B cell (primary cell): ENCODE measurements at regions not wholly inside any gene's neighbourhood (a gene's known extent, or its start where the extent isn't known, plus 50 kb on each side); places are given as distances from the start of the nearest gene placed in this dataset.

Experiments
- ATAC-seq: fragments of 200-7000 bp; cut with Tn5 transposase; one replicate; pipeline ENCODE4 v1.10.0; 2021; ENCODE audit warnings: low read depth, mild to moderate bottlenecking, moderate number of reproducible peaks, moderate library complexity
- CTCF ChIA-PET: fragments of 350-600 bp; sonication (Branson Sonifier 250); formaldehyde crosslinking; loops from one replicate; lab custom pipeline; 2021; ENCODE audit warnings: antibody characterized with exemption, inconsistent platforms; lab: Charles Lee
- POLR2A ChIA-PET: fragments of 350-600 bp; sonication (Branson Sonifier 250); formaldehyde crosslinking; loops from one replicate; lab custom pipeline; 2021; ENCODE audit warnings: antibody characterized with exemption; lab: Charles Lee
- DNase-seq: peaks from one replicate; pipeline ENCODE4 v3.0.0; 2013
- H2AFZ ChIP-seq: 2 replicates; pipeline ENCODE4 v1.6.1; 2012; ENCODE audit warnings: mild to moderate bottlenecking, low read depth, low read length; ENCODE audit not compliant: insufficient read depth, poor library complexity, severe bottlenecking
- H3K27ac ChIP-seq, 2 donors: 1 replicate in 1 of 2; 2 replicates in 1 of 2; pipeline ENCODE4 v1.5.1; 2012 to 2013; ENCODE audit warnings: low read length in 2 of 2, mild to moderate bottlenecking in 2 of 2, moderate library complexity in 1 of 2
- H3K27me3 ChIP-seq, 4 experiments: fragments of 200-600 bp in 1 of 4; sonication (generic) in 1 of 4; replicated peaks in 1 of 4; 1 replicate in 2 of 4; 2 replicates in 2 of 4; pipeline versions ENCODE4 v1.6.1 to v1.7.0; 2013 to 2016; ENCODE audit warnings: low read length in 3 of 4, mild to moderate bottlenecking in 2 of 4, mixed read lengths in 1 of 4, moderate library complexity in 1 of 4; ENCODE audit not compliant: insufficient read depth in 4 of 4, control insufficient read depth in 3 of 4; ENCODE audit errors: control extremely low read depth in 1 of 4
- H3K36me3 ChIP-seq, 2 experiments: replicated peaks in 1 of 2; 1 replicate in 1 of 2; 2 replicates in 1 of 2; pipeline versions ENCODE4 v1.6.1 to v1.7.1; 2013; ENCODE audit warnings: low read length in 1 of 2; ENCODE audit not compliant: insufficient read depth in 2 of 2, control insufficient read depth in 1 of 2; ENCODE audit errors: control extremely low read depth in 1 of 2, extremely low read depth in 1 of 2
- H3K4me1 ChIP-seq, 2 donors: fragments of 200-600 bp in 1 of 2; sonication (generic) in 1 of 2; 1 replicate in 1 of 2; 2 replicates in 1 of 2; pipeline versions ENCODE4 v1.5.1 to v1.6.1; 2013 to 2017; ENCODE audit warnings: low read length in 2 of 2; ENCODE audit not compliant: control insufficient read depth in 2 of 2, insufficient read depth in 2 of 2
- H3K4me2 ChIP-seq: replicated peaks from 2 replicates; pipeline ENCODE3; 2012; ENCODE audit warnings: mild to moderate bottlenecking, low read depth, low read length; ENCODE audit not compliant: poor library complexity, severe bottlenecking
- H3K4me3 ChIP-seq, 5 experiments: fragments of 200-600 bp in 1 of 5; sonication (generic) in 1 of 5; 1 replicate in 3 of 5; 2 replicates in 2 of 5; pipeline versions ENCODE4 v1.5.1 to v1.7.0; 2011 to 2016; ENCODE audit warnings: low read length in 4 of 5, mild to moderate bottlenecking in 4 of 5, low read depth in 2 of 5, control low read depth in 1 of 5, moderate library complexity in 1 of 5; ENCODE audit not compliant: insufficient read depth in 1 of 5; ENCODE audit errors: control extremely low read depth in 1 of 5, extremely low read depth in 1 of 5
- H3K79me2 ChIP-seq: fragments of 200-600 bp; sonication (generic); one replicate; pipeline ENCODE4 v1.6.0; 2016; ENCODE audit warnings: low read length; ENCODE audit not compliant: control insufficient read depth, insufficient read depth
- H3K9ac ChIP-seq: fragments of 200-600 bp; sonication (generic); 2 replicates; pipeline ENCODE4 v1.6.1; 2017; ENCODE audit warnings: mild to moderate bottlenecking, low read length, moderate library complexity
- H3K9me3 ChIP-seq, 3 donors: one replicate each; pipeline versions ENCODE4 v1.6.1 to v1.7.1; 2013; ENCODE audit warnings: low read length in 2 of 3; ENCODE audit not compliant: control insufficient read depth in 2 of 3, insufficient read depth in 1 of 3; ENCODE audit errors: control extremely low read depth in 1 of 3
- H4K20me1 ChIP-seq: 2 replicates; pipeline ENCODE4 v1.6.0; 2012; ENCODE audit warnings: mild to moderate bottlenecking, low read length; ENCODE audit not compliant: insufficient read depth, control insufficient read depth, poor library complexity, severe bottlenecking
- H3K27ac Mint-ChIP-seq: one replicate; pipeline ENCODE4 v1.8.0; 2021; ENCODE audit warnings: mixed read lengths
- H3K27me3 Mint-ChIP-seq: one replicate; pipeline ENCODE4 v1.8.0; 2021; ENCODE audit warnings: mixed read lengths
- H3K4me1 Mint-ChIP-seq: one replicate; pipeline ENCODE4 v1.8.0; 2021; ENCODE audit warnings: mixed read lengths
- H3K4me3 Mint-ChIP-seq: one replicate; pipeline ENCODE4 v1.8.0; 2021; ENCODE audit warnings: mixed read lengths
- H3K9me3 Mint-ChIP-seq: one replicate; pipeline ENCODE4 v1.8.0; 2022; ENCODE audit warnings: mixed read lengths; ENCODE audit not compliant: insufficient read depth
- EZH2 ChIP-seq: IDR thresholded peaks from 2 replicates; pipeline ENCODE4 v1.6.1; 2012; ENCODE audit warnings: borderline replicate concordance, low read depth, mild to moderate bottlenecking, moderate library complexity, low read length; ENCODE audit not compliant: insufficient read depth, poor library complexity, severe bottlenecking
- WGBS: methylation state at CpG from one replicate; pipeline ENCODE4 v1.1.5; 2013; ENCODE audit warnings: missing lambda C conversion rate; ENCODE audit not compliant: insufficient coverage; 5-methylcytosine and 5-hydroxymethylcytosine counted together
- intact Hi-C: fragments of 100-400 bp; cut with micrococcal nuclease; formaldehyde crosslinking; loops from one replicate; pipeline ENCODE4 v1.10.0; 2022
- TF ChIP-seq, protein P1 (sequence below): fragments of 200-600 bp; IDR thresholded peaks from one replicate; pipeline ENCODE4 v1.8.0; 2022; ENCODE audit warnings: antibody characterized with exemption, mild to moderate bottlenecking

DNA sequence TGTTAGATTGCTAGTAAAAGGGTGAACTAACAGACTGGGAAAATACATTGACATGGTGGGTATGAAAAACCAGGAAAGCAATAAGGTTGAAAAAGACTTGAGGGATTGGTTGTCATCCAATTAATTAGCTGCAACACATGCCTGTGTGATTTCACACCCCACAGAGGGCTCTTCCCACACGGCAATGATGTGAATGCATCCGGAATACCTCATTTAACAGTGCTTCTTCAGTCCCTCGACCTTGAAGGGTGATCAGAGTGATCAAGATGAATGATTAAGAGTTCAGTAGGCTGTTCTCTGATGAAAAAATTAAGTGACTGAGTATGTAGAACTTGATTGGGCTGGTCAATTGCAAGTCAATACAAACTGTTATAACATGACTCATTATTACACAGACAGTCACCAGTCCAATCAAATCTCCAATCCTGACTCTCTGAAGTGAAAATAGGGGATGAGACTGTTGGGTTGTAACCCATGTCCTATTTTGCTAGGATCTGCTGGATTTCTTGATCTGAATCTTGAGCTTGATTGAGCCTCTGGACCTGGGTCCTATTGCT is 924.9 kb upstream of the FAM98A start:
- ChIA-PET POLR2A (no interaction called here), CTCF (no interaction called here)
- DNase-seq (no peak), ATAC-seq (no peak)
- intact Hi-C loops: no loop called here
- peaks cover 0 to 1% (median 0%) of the 10 kb centered on the region in 3 donors for H3K9me3 ChIP-seq
- no CpG with 5 or more reads among the region's 3 CpGs for WGBS
- no peak overlapping the region for H3K27ac ChIP-seq
- no peaks in the 10 kb centered on the region for H4K20me1 ChIP-seq
- H2AFZ ChIP-seq: no peak overlapping the region
- H3K9ac ChIP-seq: no peak overlapping the region
- no peaks in the 10 kb centered on the region for H3K4me1 ChIP-seq
- no peaks in the 10 kb centered on the region for H3K4me1 Mint-ChIP-seq
- no peak overlapping the region for H3K27ac Mint-ChIP-seq
- H3K4me2 ChIP-seq: no peak overlapping the region
- H3K4me3 Mint-ChIP-seq: no peak overlapping the region
- H3K27me3 ChIP-seq: no peaks in the 10 kb centered on the region
- H3K4me3 ChIP-seq: no peak overlapping the region
- no peaks in the 10 kb centered on the region for H3K9me3 Mint-ChIP-seq
- H3K27me3 Mint-ChIP-seq: no peaks in the 10 kb centered on the region
- TF ChIP-seq, protein P1, sequence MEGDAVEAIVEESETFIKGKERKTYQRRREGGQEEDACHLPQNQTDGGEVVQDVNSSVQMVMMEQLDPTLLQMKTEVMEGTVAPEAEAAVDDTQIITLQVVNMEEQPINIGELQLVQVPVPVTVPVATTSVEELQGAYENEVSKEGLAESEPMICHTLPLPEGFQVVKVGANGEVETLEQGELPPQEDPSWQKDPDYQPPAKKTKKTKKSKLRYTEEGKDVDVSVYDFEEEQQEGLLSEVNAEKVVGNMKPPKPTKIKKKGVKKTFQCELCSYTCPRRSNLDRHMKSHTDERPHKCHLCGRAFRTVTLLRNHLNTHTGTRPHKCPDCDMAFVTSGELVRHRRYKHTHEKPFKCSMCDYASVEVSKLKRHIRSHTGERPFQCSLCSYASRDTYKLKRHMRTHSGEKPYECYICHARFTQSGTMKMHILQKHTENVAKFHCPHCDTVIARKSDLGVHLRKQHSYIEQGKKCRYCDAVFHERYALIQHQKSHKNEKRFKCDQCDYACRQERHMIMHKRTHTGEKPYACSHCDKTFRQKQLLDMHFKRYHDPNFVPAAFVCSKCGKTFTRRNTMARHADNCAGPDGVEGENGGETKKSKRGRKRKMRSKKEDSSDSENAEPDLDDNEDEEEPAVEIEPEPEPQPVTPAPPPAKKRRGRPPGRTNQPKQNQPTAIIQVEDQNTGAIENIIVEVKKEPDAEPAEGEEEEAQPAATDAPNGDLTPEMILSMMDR: no peak
- TF ChIP-seq EZH2: no peak
- no peaks in the 10 kb centered on the region for H3K79me2 ChIP-seq
- no peaks in the 10 kb centered on the region for H3K36me3 ChIP-seq

DNA sequence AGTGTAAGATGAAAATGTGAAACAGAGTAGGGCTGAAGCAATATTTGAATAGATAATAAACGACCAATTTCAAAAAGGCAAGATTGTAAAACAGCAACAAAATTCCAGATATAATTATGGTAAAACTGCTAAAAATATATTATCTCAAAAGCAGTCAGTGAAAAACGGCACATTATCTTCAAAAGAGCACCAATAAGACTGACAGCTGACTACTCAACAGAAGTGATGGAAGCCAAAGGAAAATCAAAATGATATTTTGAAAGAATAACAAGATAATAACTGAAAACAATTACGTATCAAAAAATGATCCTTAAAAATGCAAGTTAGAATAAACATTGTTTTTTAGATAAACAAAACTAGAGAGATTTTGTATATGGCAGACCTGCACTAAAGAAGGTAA is 920.6 kb upstream of the FAM98A start:
- no peaks in the 10 kb centered on the region for H3K36me3 ChIP-seq
- H3K4me2 ChIP-seq: no peak overlapping the region
- no peak overlapping the region for H3K4me3 ChIP-seq
- no peak overlapping the region for H2AFZ ChIP-seq
- POLR2A ChIA-PET: no interaction called here
- peaks cover 0 to 5% (median 0%) of the 10 kb centered on the region in 3 donors for H3K9me3 ChIP-seq
- Mint-ChIP-seq H3K27me3 (no peaks in the 10 kb centered on the region), H3K27ac (no peak overlapping the region), H3K9me3 (no peaks in the 10 kb centered on the region), H3K4me1 (no peaks in the 10 kb centered on the region), H3K4me3 (no peak overlapping the region)
- CTCF ChIA-PET: no interaction called here
- ATAC-seq (no peak), DNase-seq (no peak)
- no peaks in the 10 kb centered on the region for H3K4me1 ChIP-seq
- no CpG with 5 or more reads among the region's 3 CpGs for WGBS
- intact Hi-C loops: no loop called here
- H4K20me1 ChIP-seq: no peaks in the 10 kb centered on the region
- H3K27ac ChIP-seq: no peak overlapping the region
- no peak overlapping the region for H3K9ac ChIP-seq
- no peaks in the 10 kb centered on the region for H3K27me3 ChIP-seq
- no peaks in the 10 kb centered on the region for H3K79me2 ChIP-seq
- TF ChIP-seq, protein P1: no peak
- TF ChIP-seq EZH2: no peak
